GM12878 (cell line): ENCODE measurements at regions not wholly inside any gene's neighbourhood (a gene's known extent, or its start where the extent isn't known, plus 50 kb on each side); places are given as distances from the start of the nearest gene placed in this dataset.
"Not testable (repeated sequence)": the region's sequence is repeated elsewhere in the genome, so short reads cannot be mapped to it uniquely, and the experiment has no call there.

Source experiments
- ATAC-seq: fragments of 200-7000 bp; cut with Tn5 transposase; 3 replicates; pipeline ENCODE4 v1.9.1; 2020; ENCODE audit warnings: mild to moderate bottlenecking, moderate library complexity
- BruUV-seq: library from RNA; stranded (reverse); fragments of 400-500 nt; replicated peaks from 2 replicates; lab custom pipeline; 2021; lab: Mats Ljungman, UMichigan
- CTCF ChIA-PET: fragments of 300-600 bp; sonication (Branson Sonifier 250); formaldehyde crosslinking; extraction: SDS; loops from one replicate; lab custom pipeline; 2021; ENCODE audit warnings: inconsistent platforms; lab: Yijun Ruan, JAX
- POLR2A ChIA-PET: fragments of 350-600 bp; formaldehyde crosslinking; extraction: SDS; loops from one replicate; lab custom pipeline; 2021; ENCODE audit warnings: inconsistent platforms; lab: Charles Lee
- RAD21 ChIA-PET: fragments of 300-600 bp; sonication (Branson Sonifier 250); formaldehyde crosslinking; loops from one replicate; lab custom pipeline; 2023; ENCODE audit warnings: antibody characterized with exemption; ENCODE audit not compliant: unreplicated experiment; lab: Charles Lee
- SMC1A ChIA-PET: fragments of 300-600 bp; sonication (Branson Sonifier 250); formaldehyde crosslinking; loops from one replicate; lab custom pipeline; 2023; ENCODE audit not compliant: unreplicated experiment, uncharacterized antibody; lab: Charles Lee
- DNase-seq: peaks from one replicate; pipeline ENCODE4 v3.0.0-alpha.2; 2011; ENCODE audit warnings: low read depth, low spot score
- FAIRE-seq: peaks from 3 replicates; lab custom pipeline; 2011; peaks lifted over from hg19 to GRCh38; lab: Jason Lieb, UNC
- H2AFZ ChIP-seq: 2 replicates; pipeline ENCODE4 v1.6.0; 2011; ENCODE audit warnings: low read depth, low read length, control low read depth; ENCODE audit not compliant: control insufficient read depth
- H3K27ac ChIP-seq: 2 replicates; pipeline ENCODE4 v1.5.1; 2011; ENCODE audit warnings: control low read depth; ENCODE audit not compliant: control insufficient read depth, insufficient read depth
- H3K27me3 ChIP-seq, 2 experiments: replicated peaks in 1 of 2; 2 replicates each; pipeline versions ENCODE4 v1.6.0 to v1.6.1; 2011; ENCODE audit warnings: low read length in 1 of 2; ENCODE audit not compliant: control insufficient read depth in 2 of 2, insufficient read depth in 2 of 2
- H3K36me3 ChIP-seq, 2 experiments: 2 replicates each; pipeline ENCODE4 v1.5.1; 2011; ENCODE audit warnings: low read length in 1 of 2; ENCODE audit not compliant: control insufficient read depth in 2 of 2, insufficient read depth in 2 of 2
- H3K4me1 ChIP-seq: 2 replicates; pipeline ENCODE4 v1.6.1; 2011; ENCODE audit warnings: mild to moderate bottlenecking, low read length, moderate library complexity, mixed read lengths; ENCODE audit not compliant: control insufficient read depth, insufficient read depth
- H3K4me2 ChIP-seq: 2 replicates; pipeline ENCODE4 v1.6.0; 2011; ENCODE audit warnings: control low read depth; ENCODE audit not compliant: control insufficient read depth, insufficient read depth
- H3K4me3 ChIP-seq: fragments of 200-600 bp; sonication (generic); 2 replicates; pipeline ENCODE4 v1.5.1; 2016
- H3K79me2 ChIP-seq: 2 replicates; pipeline ENCODE4 v1.6.0; 2011; ENCODE audit warnings: low read length; ENCODE audit not compliant: control insufficient read depth, insufficient read depth
- H3K9ac ChIP-seq: 2 replicates; pipeline ENCODE4 v1.8.0; 2011; ENCODE audit warnings: low read length, control low read depth, mixed read lengths; ENCODE audit not compliant: control insufficient read depth, insufficient read depth
- H3K9me3 ChIP-seq: replicated peaks from 3 replicates; pipeline ENCODE4 v1.5.1; 2011; ENCODE audit warnings: mild to moderate bottlenecking, low read length; ENCODE audit not compliant: control insufficient read depth, insufficient read depth
- H4K20me1 ChIP-seq: 2 replicates; pipeline ENCODE4 v1.6.0; 2011; ENCODE audit not compliant: control insufficient read depth, insufficient read depth
- SPI1 ChIP-seq: IDR thresholded peaks from 2 replicates; pipeline ENCODE4 v1.6.1; 2011; ENCODE audit warnings: low read depth, mild to moderate bottlenecking, low read length, moderate library complexity, borderline replicate concordance; ENCODE audit not compliant: insufficient read depth
- WGBS: methylation state at CpG from one replicate; pipeline ENCODE4 v1.1.6; 2016; ENCODE audit warnings: low lambda C conversion rate; ENCODE audit not compliant: insufficient replicate concordance, insufficient coverage; ENCODE audit errors: missing lambda C conversion rate; 5-methylcytosine and 5-hydroxymethylcytosine counted together
- in situ Hi-C: fragments of 300-500 bp; cut with MboI; formaldehyde crosslinking; loops from 9 replicates; pipeline ENCODE4 v1.14.3; 2018; ENCODE audit warnings: mixed read lengths
- intact Hi-C: fragments of 100-400 bp; cut with micrococcal nuclease; formaldehyde crosslinking; loops from one replicate; pipeline ENCODE4 v1.14.2; 2022; ENCODE audit not compliant: unreplicated experiment

- H3K9ac ChIP-seq, DNase-seq, H3K4me1 ChIP-seq, ATAC-seq, H4K20me1 ChIP-seq, H3K79me2 ChIP-seq, H3K27ac ChIP-seq, POLR2A ChIA-PET, RAD21 ChIA-PET, H3K27me3 ChIP-seq, H2AFZ ChIP-seq, BruUV-seq, FAIRE-seq, intact Hi-C loops, H3K4me3 ChIP-seq, SMC1A ChIA-PET, H3K4me2 ChIP-seq, CTCF ChIA-PET, H3K36me3 ChIP-seq, in situ Hi-C loops, H3K9me3 ChIP-seq: not testable (repeated sequence)
- WGBS, result 50% methylated on average over 5 of the region's 5 CpGs
Observed at GRCh38 chr1:146640671-146641070, 297.5 kb upstream of the NBPF12 start.

DNA sequence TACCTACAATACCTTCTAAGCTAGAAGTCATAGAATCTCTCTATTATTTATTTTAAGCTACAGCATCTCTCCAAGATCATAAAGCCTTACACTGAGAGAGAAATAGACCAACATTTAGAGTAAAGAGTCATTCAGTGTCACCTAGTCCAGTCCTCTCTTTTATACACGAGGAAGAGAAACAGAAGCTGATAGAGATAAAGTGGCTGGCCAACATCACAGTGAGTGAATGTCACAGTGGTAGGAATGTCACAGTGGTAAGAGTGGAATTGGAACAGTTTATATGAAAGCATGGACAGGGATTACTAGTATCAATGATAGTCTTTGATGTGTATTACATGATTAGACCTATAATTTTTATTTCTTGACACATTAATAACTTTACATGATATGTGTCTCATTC is 307.8 kb upstream of the NBPF12 start:
- H2AFZ ChIP-seq, FAIRE-seq, H3K79me2 ChIP-seq, in situ Hi-C loops, H4K20me1 ChIP-seq, RAD21 ChIA-PET, H3K9me3 ChIP-seq, H3K4me1 ChIP-seq, ATAC-seq, H3K9ac ChIP-seq, H3K4me3 ChIP-seq, BruUV-seq, SMC1A ChIA-PET, CTCF ChIA-PET, intact Hi-C loops, H3K4me2 ChIP-seq, DNase-seq, H3K27me3 ChIP-seq, H3K27ac ChIP-seq, POLR2A ChIA-PET, H3K36me3 ChIP-seq: not testable (repeated sequence)
- WGBS, result no CpG with 5 or more reads among the region's 1 CpG

DNA sequence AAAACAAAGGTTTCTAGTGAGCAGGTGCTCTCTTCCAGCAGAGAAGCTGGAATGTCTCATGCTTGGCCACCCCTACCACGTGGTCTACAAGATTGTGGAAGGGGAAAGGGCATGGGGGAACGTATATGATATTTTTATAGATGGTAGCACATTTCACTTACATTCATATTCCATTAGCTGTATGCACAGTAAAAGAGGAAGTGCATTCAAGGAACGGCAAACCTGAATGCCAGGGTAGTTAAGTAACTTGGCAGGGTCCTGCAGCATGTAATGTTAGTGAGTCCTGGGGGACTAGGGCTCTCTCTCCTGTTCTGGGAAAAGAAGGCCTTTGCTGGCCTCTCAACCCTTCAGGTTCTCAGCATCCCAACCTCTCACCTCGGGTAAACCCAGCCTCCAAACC is 319.5 kb upstream of the NBPF12 start:
- POLR2A ChIA-PET, SMC1A ChIA-PET, ATAC-seq, H3K79me2 ChIP-seq, H3K36me3 ChIP-seq, BruUV-seq, H3K27me3 ChIP-seq, FAIRE-seq, RAD21 ChIA-PET, H3K4me2 ChIP-seq, intact Hi-C loops, H3K9ac ChIP-seq, H3K27ac ChIP-seq, in situ Hi-C loops, DNase-seq, CTCF ChIA-PET, H4K20me1 ChIP-seq, H3K9me3 ChIP-seq, H3K4me1 ChIP-seq, H2AFZ ChIP-seq, H3K4me3 ChIP-seq: not testable (repeated sequence)
- 2% methylated on average over 3 of the region's 4 CpGs for whole genome bisulfite sequencing
- peak; percentile 9; the same call in 1 of the 2 replicates for TF ChIP-seq SPI1

- H3K36me3 ChIP-seq, DNase-seq, H3K27me3 ChIP-seq, H3K9ac ChIP-seq, ATAC-seq, H4K20me1 ChIP-seq, H3K4me3 ChIP-seq, BruUV-seq, H3K9me3 ChIP-seq, H3K27ac ChIP-seq, RAD21 ChIA-PET, intact Hi-C loops, FAIRE-seq, CTCF ChIA-PET, H3K4me1 ChIP-seq, H3K4me2 ChIP-seq, POLR2A ChIA-PET, H3K79me2 ChIP-seq, H2AFZ ChIP-seq, in situ Hi-C loops, SMC1A ChIA-PET: not testable (repeated sequence)
Observed at GRCh38 chr1:146604681-146605080, 333.4 kb upstream of the NBPF12 start.
